ENCODE measurements at regions not wholly inside any gene's neighbourhood (a gene's known extent, or its start where the extent isn't known, plus 50 kb on each side); places are given as distances from the start of the nearest gene placed in this dataset.

- TF ChIP-seq CTCF (conservative IDR thresholded peaks at IDR 0.05): no peak
- no peak for TF ChIP-seq EZH2 (IDR thresholded peaks at IDR 0.05; ENCODE audit: low read depth)
Observed at GRCh38 chr10:108624052-108624451, 1299.3 kb downstream of the XPNPEP1 start.

Data from PC-9 (cell line).